Hepatocyte (in vitro differentiated cells): ENCODE measurements at regions not wholly inside any gene's neighbourhood (a gene's known extent, or its start where the extent isn't known, plus 50 kb on each side); places are given as distances from the start of the nearest gene placed in this dataset.

Experiments used
- EZH2 ChIP-seq: fragments of 200-600 bp; sonication (generic); IDR thresholded peaks from 2 replicates; pipeline ENCODE4 v1.6.1; 2016; ENCODE audit warnings: antibody characterized with exemption, mild to moderate bottlenecking, borderline replicate concordance
- EZH2phosphoT487 ChIP-seq: fragments of 200-600 bp; sonication (generic); IDR thresholded peaks from one replicate; pipeline ENCODE4 v1.6.1; 2018; ENCODE audit warnings: antibody characterized with exemption, mild to moderate bottlenecking, low read depth, moderate library complexity; ENCODE audit not compliant: unreplicated experiment, severe bottlenecking
- TF ChIP-seq, protein P1 (sequence below): fragments of 200-600 bp; sonication (generic); IDR thresholded peaks from 2 replicates; pipeline ENCODE4 v1.5.1; 2016; ENCODE audit warnings: antibody characterized with exemption, mild to moderate bottlenecking; ENCODE audit not compliant: poor library complexity

DNA sequence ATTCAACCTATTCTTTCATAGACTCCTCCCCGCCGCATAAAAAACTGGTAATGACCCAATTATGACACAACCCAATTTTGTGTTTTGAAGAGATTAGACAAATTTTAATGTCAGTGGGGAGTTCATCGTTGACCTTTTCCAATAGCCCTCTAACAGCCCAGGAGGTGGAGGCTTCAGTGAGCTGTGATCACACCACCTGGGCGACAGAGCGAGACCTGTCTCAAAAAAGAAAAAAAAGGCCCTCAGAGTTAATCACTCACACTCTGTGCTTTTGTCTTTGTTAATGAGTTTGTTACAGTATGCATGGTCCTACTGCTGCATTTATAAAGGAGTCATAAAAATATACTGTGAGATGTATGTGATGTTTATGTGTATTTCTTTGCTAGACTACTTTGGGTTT is 510.6 kb downstream of the CPS1 start:
- no peak for TF ChIP-seq EZH2
- TF ChIP-seq, protein P1, sequence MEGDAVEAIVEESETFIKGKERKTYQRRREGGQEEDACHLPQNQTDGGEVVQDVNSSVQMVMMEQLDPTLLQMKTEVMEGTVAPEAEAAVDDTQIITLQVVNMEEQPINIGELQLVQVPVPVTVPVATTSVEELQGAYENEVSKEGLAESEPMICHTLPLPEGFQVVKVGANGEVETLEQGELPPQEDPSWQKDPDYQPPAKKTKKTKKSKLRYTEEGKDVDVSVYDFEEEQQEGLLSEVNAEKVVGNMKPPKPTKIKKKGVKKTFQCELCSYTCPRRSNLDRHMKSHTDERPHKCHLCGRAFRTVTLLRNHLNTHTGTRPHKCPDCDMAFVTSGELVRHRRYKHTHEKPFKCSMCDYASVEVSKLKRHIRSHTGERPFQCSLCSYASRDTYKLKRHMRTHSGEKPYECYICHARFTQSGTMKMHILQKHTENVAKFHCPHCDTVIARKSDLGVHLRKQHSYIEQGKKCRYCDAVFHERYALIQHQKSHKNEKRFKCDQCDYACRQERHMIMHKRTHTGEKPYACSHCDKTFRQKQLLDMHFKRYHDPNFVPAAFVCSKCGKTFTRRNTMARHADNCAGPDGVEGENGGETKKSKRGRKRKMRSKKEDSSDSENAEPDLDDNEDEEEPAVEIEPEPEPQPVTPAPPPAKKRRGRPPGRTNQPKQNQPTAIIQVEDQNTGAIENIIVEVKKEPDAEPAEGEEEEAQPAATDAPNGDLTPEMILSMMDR: no peak
- no peak for TF ChIP-seq EZH2phosphoT487
